ENCODE measurements at regions not wholly inside any gene's neighbourhood (a gene's known extent, or its start where the extent isn't known, plus 50 kb on each side); places are given as distances from the start of the nearest gene placed in this dataset.

DNA sequence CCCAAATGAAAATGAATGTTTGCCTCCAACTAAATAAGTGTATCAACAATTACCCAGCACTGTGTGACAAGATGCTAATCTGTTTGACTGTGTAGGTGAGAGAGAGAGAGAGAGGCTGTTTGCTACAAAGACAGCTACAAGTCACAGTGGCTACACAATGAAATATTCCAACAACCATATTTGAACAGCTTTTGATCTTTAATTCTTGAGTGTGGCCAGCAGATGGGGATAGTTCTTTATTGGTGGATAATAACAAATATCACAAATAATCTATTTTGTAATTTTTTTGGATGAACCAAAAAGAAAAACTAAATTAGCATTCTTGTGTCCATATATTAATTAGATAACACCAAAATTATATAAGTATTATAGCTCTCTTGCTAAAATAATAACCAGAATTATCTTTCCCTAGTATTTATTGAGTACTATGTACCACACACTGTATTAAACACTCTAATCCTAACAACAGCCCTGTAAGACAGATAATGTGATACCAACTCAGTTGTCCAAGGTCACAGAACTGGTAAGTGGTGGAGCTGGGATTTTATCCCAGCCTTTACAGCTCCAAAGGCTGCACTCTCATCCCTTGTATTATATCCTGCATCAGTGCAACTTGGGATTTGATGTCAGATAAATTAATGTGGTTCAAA is 61.9 kb upstream of the C3orf80 start:
- TF ChIP-seq CTCF (conservative IDR thresholded peaks at IDR 0.05; ENCODE audit: low read length) (peak; percentile 74), EZH2phosphoT487 (IDR thresholded peaks at IDR 0.05; ENCODE audit: borderline replicate concordance, low read depth, low read length) (no peak)
